CD4-positive, alpha-beta T cell (primary cell): ENCODE measurements at regions not wholly inside any gene's neighbourhood (a gene's known extent, or its start where the extent isn't known, plus 50 kb on each side); places are given as distances from the start of the nearest gene placed in this dataset.

Experiments
- ATAC-seq: fragments of 200-7000 bp; cut with Tn5 transposase; one replicate; pipeline ENCODE4 v1.10.0; 2022; ENCODE audit warnings: mild to moderate bottlenecking; ENCODE audit not compliant: poor library complexity
- CTCF ChIA-PET: fragments of 350-600 bp; sonication (Branson Sonifier 250); formaldehyde crosslinking; loops from one replicate; lab custom pipeline; 2021; ENCODE audit warnings: antibody characterized with exemption, inconsistent platforms; lab: Charles Lee
- POLR2A ChIA-PET: fragments of 350-600 bp; sonication (Branson Sonifier 250); formaldehyde crosslinking; loops from one replicate; lab custom pipeline; 2021; ENCODE audit warnings: antibody characterized with exemption, inconsistent platforms; lab: Charles Lee
- DNase-seq, 14 experiments: peaks; one replicate each; pipeline ENCODE4 v3.0.0-alpha.2; 2013 to 2020; ENCODE audit warnings: mixed read lengths in 2 of 14
- H3K27ac ChIP-seq, 2 donors: one replicate each; pipeline versions ENCODE4 v1.5.1 to v1.7.0; 2013; ENCODE audit warnings: low read length in 2 of 2, low read depth in 1 of 2, mild to moderate bottlenecking in 1 of 2
- H3K27me3 ChIP-seq, 2 experiments: 1 replicate in 1 of 2; 2 replicates in 1 of 2; pipeline versions ENCODE4 v1.6.1 to v1.7.0; 2013; ENCODE audit warnings: low read length in 2 of 2, control low read depth in 1 of 2, mild to moderate bottlenecking in 1 of 2, moderate library complexity in 1 of 2; ENCODE audit not compliant: insufficient read depth in 2 of 2, control insufficient read depth in 1 of 2
- H3K36me3 ChIP-seq: one replicate; pipeline ENCODE4 v1.6.1; 2013; ENCODE audit warnings: low read length, control low read depth; ENCODE audit not compliant: insufficient read depth
- H3K4me1 ChIP-seq: one replicate; pipeline ENCODE4 v1.6.1; 2013; ENCODE audit warnings: low read length, control low read depth; ENCODE audit not compliant: insufficient read depth
- H3K4me3 ChIP-seq: one replicate; pipeline ENCODE4 v1.5.1; 2013; ENCODE audit warnings: mild to moderate bottlenecking, low read length, moderate library complexity
- H3K9me3 ChIP-seq, 2 experiments: 1 replicate in 1 of 2; 2 replicates in 1 of 2; pipeline versions ENCODE4 v1.6.1 to v1.7.0; 2013; ENCODE audit warnings: low read length in 2 of 2, mild to moderate bottlenecking in 2 of 2, control low read depth in 1 of 2, moderate library complexity in 1 of 2; ENCODE audit not compliant: control insufficient read depth in 1 of 2, insufficient read depth in 1 of 2
- H3K27ac Mint-ChIP-seq: one replicate; pipeline ENCODE4 v1.8.0; 2020; ENCODE audit warnings: mixed read lengths
- H3K27me3 Mint-ChIP-seq: one replicate; pipeline ENCODE4 v1.8.0; 2021; ENCODE audit warnings: mixed read lengths
- H3K36me3 Mint-ChIP-seq: one replicate; pipeline ENCODE4 v1.8.0; 2021; ENCODE audit warnings: low read depth, mixed read lengths
- H3K4me1 Mint-ChIP-seq: one replicate; pipeline ENCODE4 v1.8.0; 2021; ENCODE audit warnings: low read depth, mixed read lengths
- H3K4me3 Mint-ChIP-seq: one replicate; pipeline ENCODE4 v1.8.0; 2020; ENCODE audit warnings: mild to moderate bottlenecking, mixed read lengths
- H3K9me3 Mint-ChIP-seq: one replicate; pipeline ENCODE4 v1.8.0; 2020; ENCODE audit warnings: mixed read lengths
- CTCF ChIP-seq: fragments of 200-600 bp; IDR thresholded peaks from one replicate; pipeline ENCODE4 v1.8.0; 2022; ENCODE audit warnings: antibody characterized with exemption, mild to moderate bottlenecking
- intact Hi-C, 2 experiments: fragments of 100-400 bp; cut with DNase I in 1 of 2; cut with micrococcal nuclease in 1 of 2; formaldehyde crosslinking; loops; one replicate each; pipeline versions ENCODE4 v1.15.1 to v1.9.0; 2023 to 2025; cut with DNase I, micrococcal nuclease

- Histone ChIP-seq H3K4me1 (no peaks in the 10 kb centered on the region), H3K36me3 (no peaks in the 10 kb centered on the region), H3K27me3 (no peaks in the 10 kb centered on the region), H3K4me3 (no peak overlapping the region), H3K9me3 (no peaks in the 10 kb centered on the region), H3K27ac (no peak overlapping the region)
- TF ChIP-seq CTCF: no peak
- POLR2A ChIA-PET: no interaction called here
- ATAC-seq (no peak), DNase-seq (no peak)
- Mint-ChIP-seq H3K27me3 (no peaks in the 10 kb centered on the region), H3K9me3 (peaks cover 6% of the 10 kb centered on the region), H3K4me1 (no peaks in the 10 kb centered on the region), H3K36me3 (no peaks in the 10 kb centered on the region), H3K4me3 (no peak overlapping the region), H3K27ac (no peak overlapping the region)
- intact Hi-C loops: no loop called here
- CTCF ChIA-PET: no interaction called here
Measured at GRCh38 chr4:159977907-159978617, 875.2 kb downstream of the RAPGEF2 start.

DNA sequence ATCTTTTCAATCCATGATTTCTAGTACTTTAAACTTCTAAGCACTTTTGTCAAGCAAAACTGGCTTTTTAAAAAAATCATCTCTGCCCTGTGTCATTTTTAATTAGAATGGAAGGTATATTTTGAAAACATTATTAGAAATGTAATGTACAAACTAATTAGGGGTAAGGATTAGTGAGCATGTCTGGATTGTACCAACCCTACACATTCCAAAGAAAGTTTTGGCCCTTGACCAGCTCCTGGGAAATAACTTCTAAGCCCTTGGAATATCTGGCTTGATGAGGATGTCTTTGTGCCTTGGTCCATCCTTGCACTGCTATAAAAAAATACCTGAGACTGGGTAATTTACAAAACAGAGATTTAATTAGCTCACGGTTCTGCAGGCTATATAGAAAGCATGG lies 876.5 kb downstream of the RAPGEF2 start:
- Mint-ChIP-seq H3K9me3 (peaks cover 6% of the 10 kb centered on the region), H3K27ac (no peak overlapping the region), H3K36me3 (no peaks in the 10 kb centered on the region), H3K4me3 (no peak overlapping the region), H3K4me1 (no peaks in the 10 kb centered on the region), H3K27me3 (no peaks in the 10 kb centered on the region)
- H3K9me3 ChIP-seq: no peaks in the 10 kb centered on the region
- DNase-seq: no peak
- ChIA-PET CTCF (no interaction called here), POLR2A (no interaction called here)
- H3K27ac ChIP-seq: no peak overlapping the region
- no peaks in the 10 kb centered on the region for H3K4me1 ChIP-seq
- no peak for ATAC-seq
- intact Hi-C loops: no loop called here
- no peak overlapping the region for H3K4me3 ChIP-seq
- TF ChIP-seq CTCF: no peak
- no peaks in the 10 kb centered on the region for H3K27me3 ChIP-seq
- H3K36me3 ChIP-seq: no peaks in the 10 kb centered on the region

DNA sequence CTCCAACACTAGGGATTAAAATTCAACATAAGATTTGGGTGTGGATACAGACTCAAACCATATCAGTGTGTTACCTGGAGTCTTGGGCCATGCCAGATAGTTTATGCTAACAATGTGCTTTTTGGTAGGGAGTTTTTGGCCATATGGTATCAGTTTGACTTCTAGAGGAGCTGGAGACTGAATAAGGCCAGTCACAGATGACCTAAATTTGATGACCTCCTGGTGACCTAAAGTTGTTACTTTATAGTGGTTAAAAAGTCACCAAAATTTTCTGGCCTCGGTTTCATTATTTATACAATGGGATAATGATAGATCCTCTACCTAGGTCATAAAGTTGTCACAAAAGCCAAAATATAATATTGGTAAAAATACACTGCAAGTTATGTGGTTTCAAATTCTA lies 877.1 kb downstream of the RAPGEF2 start:
- Histone ChIP-seq H3K4me3 (no peak overlapping the region), H3K4me1 (no peaks in the 10 kb centered on the region), H3K9me3 (no peaks in the 10 kb centered on the region), H3K36me3 (no peaks in the 10 kb centered on the region), H3K27ac (no peak overlapping the region), H3K27me3 (no peaks in the 10 kb centered on the region)
- no peak overlapping the region for H3K4me3 Mint-ChIP-seq
- ChIA-PET CTCF (no interaction called here), POLR2A (no interaction called here)
- intact Hi-C loops: no loop called here
- no peak for DNase-seq
- H3K27ac Mint-ChIP-seq: no peak overlapping the region
- no peak for ATAC-seq
- H3K9me3 Mint-ChIP-seq: peaks cover 6% of the 10 kb centered on the region
- H3K36me3 Mint-ChIP-seq: no peaks in the 10 kb centered on the region
- H3K27me3 Mint-ChIP-seq: no peaks in the 10 kb centered on the region
- no peaks in the 10 kb centered on the region for H3K4me1 Mint-ChIP-seq
- TF ChIP-seq CTCF: no peak
